ENCODE measurements at regions not wholly inside any gene's neighbourhood (a gene's known extent, or its start where the extent isn't known, plus 50 kb on each side); places are given as distances from the start of the nearest gene placed in this dataset.

- H3K4me3 ChIP-seq (ENCODE audit: low read length): no peak overlapping the region
- H3K36me3 ChIP-seq (ENCODE audit: insufficient read depth, low read length): no peaks in the 10 kb centered on the region
- no peaks in the 10 kb centered on the region for H3K9me3 ChIP-seq (ENCODE audit: insufficient read depth, low read depth, low read length)
- WGBS: 95% methylated on average over 9 of the region's 9 CpGs
- no peaks in the 10 kb centered on the region for H3K27me3 ChIP-seq (ENCODE audit: insufficient read depth, low read length)
- H3K4me1 ChIP-seq (ENCODE audit: insufficient read depth, low read length): no peaks in the 10 kb centered on the region
- no peak overlapping the region for H3K9ac ChIP-seq (ENCODE audit: low read depth, low read length)
- H3K27ac ChIP-seq (ENCODE audit: low read depth, low read length): no peak overlapping the region
Observed at GRCh38 chr11:112374486-112375140, 114.0 kb upstream of the PLET1 start.

DNA sequence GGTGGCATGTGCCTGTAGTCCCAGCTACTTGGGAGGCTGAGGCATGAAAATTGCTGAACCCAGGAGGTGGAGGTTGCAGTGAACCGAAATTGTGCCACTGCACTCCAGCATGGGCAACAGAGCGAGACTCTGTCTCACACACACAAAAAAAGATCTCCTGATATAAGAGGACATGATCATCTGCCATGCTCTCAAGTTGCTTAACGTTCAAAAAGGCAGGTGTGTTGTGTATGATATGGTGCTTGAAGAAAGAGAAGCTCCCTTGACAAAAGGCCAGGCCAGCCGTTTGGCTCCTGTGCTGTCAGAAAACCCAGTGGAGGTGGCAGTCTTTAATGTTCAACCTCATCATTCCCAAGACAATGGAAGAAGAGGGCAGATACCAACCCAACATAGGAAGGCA lies 117.3 kb upstream of the PLET1 start:
- no peaks in the 10 kb centered on the region for H3K27me3 ChIP-seq (ENCODE audit: insufficient read depth, low read length)
- 90% methylated on average over 4 of the region's 4 CpGs for WGBS
- no peak overlapping the region for H3K4me3 ChIP-seq (ENCODE audit: low read length)
- H3K4me1 ChIP-seq (ENCODE audit: insufficient read depth, low read length): no peaks in the 10 kb centered on the region
- H3K36me3 ChIP-seq (ENCODE audit: insufficient read depth, low read length): no peaks in the 10 kb centered on the region
- H3K9ac ChIP-seq (ENCODE audit: low read depth, low read length): no peak overlapping the region
- no peak overlapping the region for H3K27ac ChIP-seq (ENCODE audit: low read depth, low read length)
- H3K9me3 ChIP-seq (ENCODE audit: insufficient read depth, low read depth, low read length): no peaks in the 10 kb centered on the region

- Histone ChIP-seq H3K36me3 (ENCODE audit: insufficient read depth, low read length) (no peaks in the 10 kb centered on the region), H3K9ac (ENCODE audit: low read depth, low read length) (no peak overlapping the region), H3K27ac (ENCODE audit: low read depth, low read length) (no peak overlapping the region), H3K4me1 (ENCODE audit: insufficient read depth, low read length) (no peaks in the 10 kb centered on the region), H3K9me3 (ENCODE audit: insufficient read depth, low read depth, low read length) (no peaks in the 10 kb centered on the region), H3K27me3 (ENCODE audit: insufficient read depth, low read length) (no peaks in the 10 kb centered on the region), H3K4me3 (ENCODE audit: low read length) (no peak overlapping the region)
- 94% methylated on average over 9 of the region's 9 CpGs for WGBS
Observed at GRCh38 chr11:112380464-112380863, 119.8 kb upstream of the PLET1 start.

- Histone ChIP-seq H3K27ac (ENCODE audit: low read depth, low read length) (no peak overlapping the region), H3K4me3 (ENCODE audit: low read length) (no peak overlapping the region), H3K36me3 (ENCODE audit: insufficient read depth, low read length) (no peaks in the 10 kb centered on the region), H3K9me3 (ENCODE audit: insufficient read depth, low read depth, low read length) (no peaks in the 10 kb centered on the region), H3K27me3 (ENCODE audit: insufficient read depth, low read length) (no peaks in the 10 kb centered on the region), H3K9ac (ENCODE audit: low read depth, low read length) (no peak overlapping the region), H3K4me1 (ENCODE audit: insufficient read depth, low read length) (no peaks in the 10 kb centered on the region)
- WGBS: 92% methylated on average over 5 of the region's 5 CpGs
Observed at GRCh38 chr11:112381578-112381977, 120.9 kb upstream of the PLET1 start.

GRCh38 chr11:112382561-112382960 lies 121.9 kb upstream of the PLET1 start:
- WGBS: 71% methylated on average over 5 of the region's 5 CpGs
- Histone ChIP-seq H3K4me3 (ENCODE audit: low read length) (no peak overlapping the region), H3K36me3 (ENCODE audit: insufficient read depth, low read length) (no peaks in the 10 kb centered on the region), H3K4me1 (ENCODE audit: insufficient read depth, low read length) (no peaks in the 10 kb centered on the region), H3K9ac (ENCODE audit: low read depth, low read length) (no peak overlapping the region), H3K27ac (ENCODE audit: low read depth, low read length) (no peak overlapping the region), H3K9me3 (ENCODE audit: insufficient read depth, low read depth, low read length) (no peaks in the 10 kb centered on the region), H3K27me3 (ENCODE audit: insufficient read depth, low read length) (no peaks in the 10 kb centered on the region)

DNA sequence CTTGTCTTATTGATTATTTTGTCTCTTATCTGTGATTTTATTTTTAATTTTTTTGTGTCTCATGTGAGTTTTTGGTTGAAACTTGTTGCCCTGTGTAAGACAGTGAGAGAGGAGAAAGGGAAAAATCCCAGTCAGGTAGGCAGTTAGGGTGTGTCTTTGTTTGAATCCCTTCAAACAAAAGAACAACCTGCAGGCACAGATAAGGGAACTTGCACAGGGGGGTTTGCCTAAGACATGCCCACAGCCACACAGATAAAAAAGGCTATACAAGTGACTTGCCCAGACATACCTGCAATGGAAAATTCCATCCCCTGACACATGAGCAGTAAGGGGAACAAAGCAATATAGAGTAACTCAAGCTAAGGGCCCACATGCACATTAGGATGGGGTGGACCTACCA lies 127.8 kb upstream of the PLET1 start:
- no peak overlapping the region for H3K4me3 ChIP-seq (ENCODE audit: low read length)
- H3K27me3 ChIP-seq (ENCODE audit: insufficient read depth, low read length): no peaks in the 10 kb centered on the region
- H3K36me3 ChIP-seq (ENCODE audit: insufficient read depth, low read length): no peaks in the 10 kb centered on the region
- peaks cover 19% of the 10 kb centered on the region for H3K9me3 ChIP-seq (ENCODE audit: insufficient read depth, low read depth, low read length)
- no peak overlapping the region for H3K9ac ChIP-seq (ENCODE audit: low read depth, low read length)
- H3K27ac ChIP-seq (ENCODE audit: low read depth, low read length): no peak overlapping the region
- no peaks in the 10 kb centered on the region for H3K4me1 ChIP-seq (ENCODE audit: insufficient read depth, low read length)

- Histone ChIP-seq H3K4me1 (ENCODE audit: insufficient read depth, low read length) (no peaks in the 10 kb centered on the region), H3K9me3 (ENCODE audit: insufficient read depth, low read depth, low read length) (peaks cover 19% of the 10 kb centered on the region), H3K36me3 (ENCODE audit: insufficient read depth, low read length) (no peaks in the 10 kb centered on the region), H3K27ac (ENCODE audit: low read depth, low read length) (no peak overlapping the region), H3K27me3 (ENCODE audit: insufficient read depth, low read length) (no peaks in the 10 kb centered on the region), H3K4me3 (ENCODE audit: low read length) (no peak overlapping the region), H3K9ac (ENCODE audit: low read depth, low read length) (no peak overlapping the region)
- 48% methylated on average over 2 of the region's 2 CpGs for WGBS
Observed at GRCh38 chr11:112391086-112391485, 130.4 kb upstream of the PLET1 start.

GRCh38 chr11:112392904-112393303 lies 132.2 kb upstream of the PLET1 start:
- Histone ChIP-seq H3K27me3 (ENCODE audit: insufficient read depth, low read length) (no peaks in the 10 kb centered on the region), H3K36me3 (ENCODE audit: insufficient read depth, low read length) (no peaks in the 10 kb centered on the region), H3K27ac (ENCODE audit: low read depth, low read length) (no peak overlapping the region), H3K9me3 (ENCODE audit: insufficient read depth, low read depth, low read length) (peaks cover 19% of the 10 kb centered on the region), H3K4me1 (ENCODE audit: insufficient read depth, low read length) (no peaks in the 10 kb centered on the region), H3K4me3 (ENCODE audit: low read length) (no peak overlapping the region), H3K9ac (ENCODE audit: low read depth, low read length) (no peak overlapping the region)
- WGBS: 91% methylated on average over 5 of the region's 5 CpGs

GRCh38 chr11:112394304-112394703 lies 133.6 kb upstream of the PLET1 start:
- H3K9me3 ChIP-seq (ENCODE audit: insufficient read depth, low read depth, low read length): peaks cover 7% of the 10 kb centered on the region; the same call in 1 of the 2 replicates
- H3K27ac ChIP-seq (ENCODE audit: low read depth, low read length): no peak overlapping the region
- no peaks in the 10 kb centered on the region for H3K36me3 ChIP-seq (ENCODE audit: insufficient read depth, low read length)
- no peak overlapping the region for H3K9ac ChIP-seq (ENCODE audit: low read depth, low read length)
- no peak overlapping the region for H3K4me3 ChIP-seq (ENCODE audit: low read length)
- H3K4me1 ChIP-seq (ENCODE audit: insufficient read depth, low read length): no peaks in the 10 kb centered on the region
- no peaks in the 10 kb centered on the region for H3K27me3 ChIP-seq (ENCODE audit: insufficient read depth, low read length)
- 86% methylated on average over 3 of the region's 3 CpGs for WGBS

- Histone ChIP-seq H3K27ac (ENCODE audit: low read depth, low read length) (no peak overlapping the region), H3K9ac (ENCODE audit: low read depth, low read length) (no peak overlapping the region), H3K27me3 (ENCODE audit: insufficient read depth, low read length) (no peaks in the 10 kb centered on the region), H3K9me3 (ENCODE audit: insufficient read depth, low read depth, low read length) (no peaks in the 10 kb centered on the region), H3K36me3 (ENCODE audit: insufficient read depth, low read length) (no peaks in the 10 kb centered on the region), H3K4me1 (ENCODE audit: insufficient read depth, low read length) (no peaks in the 10 kb centered on the region), H3K4me3 (ENCODE audit: low read length) (no peak overlapping the region)
- WGBS: 94% methylated on average over 2 of the region's 2 CpGs
Observed at GRCh38 chr11:112396076-112396475, 135.4 kb upstream of the PLET1 start.

DNA sequence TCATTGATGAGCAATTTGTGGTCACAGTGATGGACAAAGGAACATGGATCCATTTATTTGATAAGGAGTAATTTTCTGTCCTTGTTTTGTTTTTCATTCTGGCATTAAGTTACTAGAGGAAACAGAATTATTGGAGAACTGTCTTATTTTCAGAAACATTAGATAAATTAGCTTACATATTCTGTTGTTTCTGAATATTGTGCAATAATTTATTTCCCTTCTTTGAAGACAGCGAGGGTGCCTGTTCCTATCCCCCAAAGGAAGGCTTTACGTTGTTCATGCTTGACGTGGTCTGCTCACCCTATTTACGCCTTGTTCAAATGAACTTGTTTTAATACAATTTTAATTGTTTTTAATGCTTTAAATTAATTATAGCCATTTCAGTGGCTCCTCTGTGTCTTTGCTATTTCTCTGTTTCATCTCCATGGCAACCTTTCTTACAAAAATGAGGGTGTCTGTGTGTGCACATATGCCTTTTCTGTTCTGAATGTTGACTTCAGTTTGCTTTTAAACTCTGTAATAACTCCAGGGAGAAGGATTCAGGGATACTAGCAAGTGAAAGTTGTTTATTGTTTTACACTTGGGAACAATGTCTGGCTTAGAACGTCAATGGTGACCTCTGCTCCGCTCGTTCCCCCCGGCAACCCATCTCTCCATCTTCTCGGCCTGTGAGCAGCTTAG lies 138.3 kb upstream of the PLET1 start:
- H3K9me3 ChIP-seq (ENCODE audit: insufficient read depth, low read depth, low read length): no peaks in the 10 kb centered on the region

More for the DNA sequence above, 138.3 kb upstream of the PLET1 start:
- H3K4me3 ChIP-seq (ENCODE audit: low read length): no peak overlapping the region
- whole genome bisulfite sequencing: 86% methylated on average over 8 of the region's 9 CpGs
- no peaks in the 10 kb centered on the region for H3K36me3 ChIP-seq (ENCODE audit: insufficient read depth, low read length)
- no peak overlapping the region for H3K9ac ChIP-seq (ENCODE audit: low read depth, low read length)
- H3K27ac ChIP-seq (ENCODE audit: low read depth, low read length): no peak overlapping the region
- no peaks in the 10 kb centered on the region for H3K4me1 ChIP-seq (ENCODE audit: insufficient read depth, low read length)
- H3K27me3 ChIP-seq (ENCODE audit: insufficient read depth, low read length): no peaks in the 10 kb centered on the region

All from HUES64 (cell line).